DMS153 treated with DMSO at 0.1 percent for 48 hours (cell line): ENCODE measurements at regions not wholly inside any gene's neighbourhood (a gene's known extent, or its start where the extent isn't known, plus 50 kb on each side); places are given as distances from the start of the nearest gene placed in this dataset.
"Not testable (repeated sequence)": the region's sequence is repeated elsewhere in the genome, so short reads cannot be mapped to it uniquely, and the experiment has no call there.

ENCODE experiments used
- DNase-seq: peaks from one replicate; lab custom pipeline; 2025; ENCODE audit not compliant: unreplicated experiment; lab: John Stamatoyannopoulos, UW

- no peak for DNase-seq
Measured at GRCh38 chr2:33933203-33933602, 334.1 kb upstream of the FAM98A start.

- DNase-seq, result no peak
Measured at GRCh38 chr2:33931164-33931563, 332.1 kb upstream of the FAM98A start.

- DNase-seq, result no peak
Measured at GRCh38 chr2:33929467-33929866, 330.4 kb upstream of the FAM98A start.

GRCh38 chr2:33927756-33928155, 328.7 kb upstream of the FAM98A start:
- no peak for DNase-seq

GRCh38 chr2:33925311-33925710, 326.2 kb upstream of the FAM98A start:
- no peak for DNase-seq

- no peak for DNase-seq
Measured at GRCh38 chr2:33924586-33925169, 325.6 kb upstream of the FAM98A start.

GRCh38 chr2:33917252-33917651, 318.2 kb upstream of the FAM98A start:
- no peak for DNase-seq

GRCh38 chr2:33913071-33913616, 314.0 kb upstream of the FAM98A start:
- no peak for DNase-seq

GRCh38 chr2:33911327-33911726, 312.2 kb upstream of the FAM98A start:
- DNase-seq, result no peak

GRCh38 chr2:33909945-33910695, 311.0 kb upstream of the FAM98A start:
- DNase-seq, result no peak

- no peak for DNase-seq
Measured at GRCh38 chr2:33907866-33908265, 308.8 kb upstream of the FAM98A start.

GRCh38 chr2:33906129-33906528, 307.0 kb upstream of the FAM98A start:
- DNase-seq, result not testable (repeated sequence)

GRCh38 chr2:33904801-33905200, 305.7 kb upstream of the FAM98A start:
- no peak for DNase-seq

- DNase-seq, result no peak
Measured at GRCh38 chr2:33903701-33904100, 304.6 kb upstream of the FAM98A start.

GRCh38 chr2:33903215-33903614, 304.1 kb upstream of the FAM98A start:
- no peak for DNase-seq

- DNase-seq, result no peak
Measured at GRCh38 chr2:33900610-33901009, 301.5 kb upstream of the FAM98A start.

- DNase-seq, result no peak
Measured at GRCh38 chr2:33897741-33898140, 298.6 kb upstream of the FAM98A start.

- DNase-seq, result no peak
Measured at GRCh38 chr2:33893824-33894223, 294.7 kb upstream of the FAM98A start.

GRCh38 chr2:33891616-33892015, 292.5 kb upstream of the FAM98A start:
- DNase-seq, result no peak

- DNase-seq, result no peak
Measured at GRCh38 chr2:33890686-33891085, 291.6 kb upstream of the FAM98A start.

- no peak for DNase-seq
Measured at GRCh38 chr2:33877348-33878016, 278.4 kb upstream of the FAM98A start.

- no peak for DNase-seq
Measured at GRCh38 chr2:33873076-33873605, 274.0 kb upstream of the FAM98A start.
